Liver (tissue), 8 donors: ENCODE measurements at regions not wholly inside any gene's neighbourhood (a gene's known extent, or its start where the extent isn't known, plus 50 kb on each side); places are given as distances from the start of the nearest gene placed in this dataset.

Experiments used
- DNase-seq: peaks from one replicate; pipeline ENCODE4 v3.0.0-alpha.2; 2017; ENCODE audit warnings: low spot score
- H3K27ac ChIP-seq, 2 donors: one replicate each; pipeline ENCODE4 v1.7.0; 2013; ENCODE audit warnings: inconsistent platforms in 2 of 2, low read length in 2 of 2, control low read depth in 1 of 2, low read depth in 1 of 2, mild to moderate bottlenecking in 1 of 2
- H3K27me3 ChIP-seq, 4 donors: one replicate each; pipeline versions ENCODE4 v1.6.1 to v1.7.0; 2013; ENCODE audit warnings: low read length in 3 of 4, inconsistent platforms in 1 of 4, mild to moderate bottlenecking in 1 of 4, moderate library complexity in 1 of 4; ENCODE audit not compliant: control insufficient read depth in 4 of 4, insufficient read depth in 4 of 4
- H3K36me3 ChIP-seq, 4 donors: one replicate each; pipeline versions ENCODE4 v1.6.1 to v1.7.0; 2013; ENCODE audit warnings: low read length in 3 of 4, mild to moderate bottlenecking in 3 of 4, low read depth in 1 of 4, moderate library complexity in 1 of 4; ENCODE audit not compliant: control insufficient read depth in 4 of 4, insufficient read depth in 3 of 4
- H3K4me1 ChIP-seq, 4 donors: one replicate each; pipeline versions ENCODE4 v1.6.1 to v1.7.0; 2013; ENCODE audit warnings: low read length in 3 of 4, mild to moderate bottlenecking in 3 of 4, moderate library complexity in 1 of 4; ENCODE audit not compliant: control insufficient read depth in 4 of 4, insufficient read depth in 4 of 4
- H3K4me3 ChIP-seq, 3 donors: one replicate each; pipeline versions ENCODE4 v1.6.1 to v1.7.0; 2013; ENCODE audit warnings: low read length in 3 of 3, control low read depth in 1 of 3, low read depth in 1 of 3, mild to moderate bottlenecking in 1 of 3
- H3K9ac ChIP-seq, 2 donors: one replicate each; pipeline ENCODE4 v1.7.0; 2013; ENCODE audit warnings: low read length in 2 of 2, mild to moderate bottlenecking in 2 of 2, moderate library complexity in 2 of 2, control low read depth in 1 of 2, low read depth in 1 of 2
- H3K9me3 ChIP-seq, 4 donors: one replicate each; pipeline versions ENCODE4 v1.6.1 to v1.7.0; 2013; ENCODE audit warnings: low read length in 3 of 4; ENCODE audit not compliant: control insufficient read depth in 4 of 4
- CTCF ChIP-seq: fragments of 150-350 bp; IDR thresholded peaks from 2 replicates; pipeline ENCODE4 v1.5.1; 2017; ENCODE audit warnings: improper control_type of control experiment, low read depth, low read length; ENCODE audit not compliant: missing input control
- EGR1 ChIP-seq, 2 donors: IDR thresholded peaks; 2 replicates each; pipeline ENCODE4 v1.6.1; 2016 to 2018; ENCODE audit warnings: antibody characterized with exemption in 2 of 2, low read depth in 2 of 2
- FOXA1 ChIP-seq: IDR thresholded peaks from 2 replicates; pipeline ENCODE4 v1.6.1; 2016; ENCODE audit warnings: antibody characterized with exemption
- FOXA2 ChIP-seq: IDR thresholded peaks from 2 replicates; pipeline ENCODE4 v1.6.1; 2016; ENCODE audit warnings: antibody characterized with exemption
- GABPA ChIP-seq, 2 donors: IDR thresholded peaks in 1 of 2; conservative IDR thresholded peaks in 1 of 2; 2 replicates each; pipeline ENCODE4 v1.6.1; 2016; ENCODE audit warnings: antibody characterized with exemption in 2 of 2, mild to moderate bottlenecking in 1 of 2, moderate library complexity in 1 of 2
- HNF4G ChIP-seq: IDR thresholded peaks from 2 replicates; pipeline ENCODE4 v1.6.1; 2016; ENCODE audit warnings: antibody characterized with exemption
- MAX ChIP-seq: IDR thresholded peaks from 2 replicates; pipeline ENCODE4 v1.6.1; 2016; ENCODE audit warnings: antibody characterized with exemption
- NR2F2 ChIP-seq: IDR thresholded peaks from 2 replicates; pipeline ENCODE4 v1.6.1; 2016; ENCODE audit warnings: antibody characterized with exemption
- RAD21 ChIP-seq, 2 donors: IDR thresholded peaks; 2 replicates each; pipeline ENCODE4 v1.6.1; 2016; ENCODE audit warnings: antibody characterized with exemption in 2 of 2, mild to moderate bottlenecking in 2 of 2
- REST ChIP-seq: IDR thresholded peaks from 2 replicates; pipeline ENCODE4 v1.6.1; 2016; ENCODE audit warnings: antibody characterized with exemption, mild to moderate bottlenecking
- RXRA ChIP-seq, 2 donors: IDR thresholded peaks; 2 replicates each; pipeline ENCODE4 v1.6.1; 2017 to 2018; ENCODE audit warnings: antibody characterized with exemption in 2 of 2, mild to moderate bottlenecking in 1 of 2
- SP1 ChIP-seq: IDR thresholded peaks from 2 replicates; pipeline ENCODE4 v1.6.1; 2018; ENCODE audit warnings: antibody characterized with exemption, mild to moderate bottlenecking
- TAF1 ChIP-seq: conservative IDR thresholded peaks from 2 replicates; pipeline ENCODE4 v1.6.1; 2016; ENCODE audit warnings: antibody characterized with exemption, mild to moderate bottlenecking
- ZBTB33 ChIP-seq: IDR thresholded peaks from 2 replicates; pipeline ENCODE4 v1.6.1; 2016; ENCODE audit warnings: antibody characterized with exemption
- WGBS: extraction: QIAGEN DNeasy Blood & Tissue Kit; methylation state at CpG from one replicate; pipeline ENCODE4 v1.1.7; 2013; 5-methylcytosine and 5-hydroxymethylcytosine counted together
- TF ChIP-seq, protein P1 (sequence below): IDR thresholded peaks from 2 replicates; pipeline ENCODE4 v1.6.1; 2016; ENCODE audit warnings: antibody characterized with exemption
- donor health status: healthy.
- donor health status: healthy.
- donor health status: healthy.
- donor health status: healthy.
- donor health status: healthy.

- TF ChIP-seq FOXA1 (no peak), RXRA (IDR thresholded peaks at IDR 0.05) (no peak), MAX (no peak), FOXA2 (no peak), SP1 (no peak), GABPA (IDR thresholded peaks at IDR 0.05 in 1 of 2, conservative IDR thresholded peaks at IDR 0.05 in 1 of 2) (no peak), HNF4G (no peak), REST (no peak)
- TF ChIP-seq, protein P1, sequence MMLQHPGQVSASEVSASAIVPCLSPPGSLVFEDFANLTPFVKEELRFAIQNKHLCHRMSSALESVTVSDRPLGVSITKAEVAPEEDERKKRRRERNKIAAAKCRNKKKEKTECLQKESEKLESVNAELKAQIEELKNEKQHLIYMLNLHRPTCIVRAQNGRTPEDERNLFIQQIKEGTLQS, result no peak
- Histone ChIP-seq H3K4me1 (peaks cover 5 to 20% (median 17%) of the 10 kb centered on the region in 4 donors), H3K9ac (no peak overlapping the region), H3K27ac (no peak overlapping the region), H3K27me3 (no peaks in the 10 kb centered on the region), H3K9me3 (no peaks in the 10 kb centered on the region), H3K4me3 (no peak overlapping the region), H3K36me3 (no peaks in the 10 kb centered on the region)
- 96% methylated on average over 1 of the region's 1 CpG for WGBS
- DNase-seq, result no peak
Observed at GRCh38 chr2:63675026-63675425, 86.3 kb downstream of the MDH1 start.

DNA sequence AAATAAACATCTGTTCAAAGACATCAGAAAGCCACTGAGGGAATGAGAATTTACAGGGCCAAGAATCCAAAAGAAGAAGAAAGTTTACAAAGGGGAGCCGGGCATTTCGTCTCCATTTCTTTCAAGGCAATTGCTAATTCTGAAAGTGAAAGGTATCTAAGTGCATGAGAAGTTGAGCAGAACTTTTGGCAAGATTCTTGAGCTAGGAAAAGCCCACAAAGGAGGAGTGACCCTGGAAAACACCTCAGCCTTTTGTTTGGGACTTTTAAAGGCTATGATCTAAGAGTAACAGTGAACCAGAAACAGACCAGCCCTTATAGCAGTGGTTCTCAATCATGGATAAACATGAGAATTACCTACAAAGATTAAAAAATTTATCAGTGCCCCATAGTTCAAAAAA is 87.4 kb downstream of the MDH1 start:
- Histone ChIP-seq H3K4me1 (peaks cover 5 to 20% (median 17%) of the 10 kb centered on the region in 4 donors), H3K27me3 (no peaks in the 10 kb centered on the region), H3K4me3 (peak overlapping the region in 1 of 3 donors; percentile 4), H3K36me3 (no peaks in the 10 kb centered on the region), H3K9me3 (no peaks in the 10 kb centered on the region), H3K27ac (no peak overlapping the region), H3K9ac (no peak overlapping the region)
- 8% methylated on average over 2 of the region's 2 CpGs for WGBS
- DNase-seq, result no peak
- no peak for TF ChIP-seq SP1
- no peak for TF ChIP-seq EGR1 (IDR thresholded peaks at IDR 0.05; ENCODE audit: low read depth in 2 of 2)
- no peak for TF ChIP-seq MAX
- no peak for TF ChIP-seq TAF1
- TF ChIP-seq HNF4G, result no peak
- no peak for TF ChIP-seq CTCF
- no peak for TF ChIP-seq GABPA (IDR thresholded peaks at IDR 0.05 in 1 of 2, conservative IDR thresholded peaks at IDR 0.05 in 1 of 2)
- no peak for TF ChIP-seq NR2F2
- TF ChIP-seq FOXA1, result no peak
- no peak for TF ChIP-seq ZBTB33
- TF ChIP-seq RAD21 (IDR thresholded peaks at IDR 0.05), result no peak
- no peak for TF ChIP-seq FOXA2
